ENCODE measurements at regions not wholly inside any gene's neighbourhood (a gene's known extent, or its start where the extent isn't known, plus 50 kb on each side); places are given as distances from the start of the nearest gene placed in this dataset.
"Not testable (repeated sequence)": the region's sequence is repeated elsewhere in the genome, so short reads cannot be mapped to it uniquely, and the experiment has no call there.

DNA sequence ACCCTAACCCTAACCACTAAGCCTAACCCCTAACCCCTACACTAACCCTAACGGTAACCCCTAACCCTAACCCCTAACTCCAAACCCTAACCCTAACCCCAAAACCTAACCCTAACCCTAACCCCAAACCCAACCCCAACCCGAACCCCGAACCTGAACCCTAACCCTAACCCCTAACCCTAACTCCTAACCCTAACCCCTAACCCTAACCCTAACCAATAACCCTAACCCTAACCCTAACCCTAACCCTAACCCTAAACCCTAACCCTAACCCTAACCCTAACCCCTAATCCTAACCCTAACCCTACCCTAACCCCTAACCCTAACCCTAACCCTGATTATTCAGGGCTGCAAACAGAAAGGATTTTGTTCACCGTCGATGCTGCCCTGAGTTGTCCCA is 144.6 kb upstream of the DUSP22 start:
- not testable (repeated sequence) for H3K36me3 ChIP-seq (ENCODE audit: control insufficient read depth in 2 of 2, insufficient read depth in 2 of 2, low read length in 2 of 2); H3K27me3 ChIP-seq (ENCODE audit: control insufficient read depth in 2 of 2, insufficient read depth in 2 of 2, low read length in 2 of 2); H3K27ac ChIP-seq (ENCODE audit: low read depth in 2 of 2, low read length in 2 of 2); H3K4me1 ChIP-seq (ENCODE audit: control insufficient read depth in 2 of 2, insufficient read depth in 2 of 2, low read length in 2 of 2); H3K9ac ChIP-seq (ENCODE audit: low read depth in 1 of 2, low read length in 2 of 2); H3K4me3 ChIP-seq (ENCODE audit: low read length in 2 of 2); H3K9me3 ChIP-seq (ENCODE audit: control insufficient read depth in 2 of 2, low read length in 2 of 2)

DNA sequence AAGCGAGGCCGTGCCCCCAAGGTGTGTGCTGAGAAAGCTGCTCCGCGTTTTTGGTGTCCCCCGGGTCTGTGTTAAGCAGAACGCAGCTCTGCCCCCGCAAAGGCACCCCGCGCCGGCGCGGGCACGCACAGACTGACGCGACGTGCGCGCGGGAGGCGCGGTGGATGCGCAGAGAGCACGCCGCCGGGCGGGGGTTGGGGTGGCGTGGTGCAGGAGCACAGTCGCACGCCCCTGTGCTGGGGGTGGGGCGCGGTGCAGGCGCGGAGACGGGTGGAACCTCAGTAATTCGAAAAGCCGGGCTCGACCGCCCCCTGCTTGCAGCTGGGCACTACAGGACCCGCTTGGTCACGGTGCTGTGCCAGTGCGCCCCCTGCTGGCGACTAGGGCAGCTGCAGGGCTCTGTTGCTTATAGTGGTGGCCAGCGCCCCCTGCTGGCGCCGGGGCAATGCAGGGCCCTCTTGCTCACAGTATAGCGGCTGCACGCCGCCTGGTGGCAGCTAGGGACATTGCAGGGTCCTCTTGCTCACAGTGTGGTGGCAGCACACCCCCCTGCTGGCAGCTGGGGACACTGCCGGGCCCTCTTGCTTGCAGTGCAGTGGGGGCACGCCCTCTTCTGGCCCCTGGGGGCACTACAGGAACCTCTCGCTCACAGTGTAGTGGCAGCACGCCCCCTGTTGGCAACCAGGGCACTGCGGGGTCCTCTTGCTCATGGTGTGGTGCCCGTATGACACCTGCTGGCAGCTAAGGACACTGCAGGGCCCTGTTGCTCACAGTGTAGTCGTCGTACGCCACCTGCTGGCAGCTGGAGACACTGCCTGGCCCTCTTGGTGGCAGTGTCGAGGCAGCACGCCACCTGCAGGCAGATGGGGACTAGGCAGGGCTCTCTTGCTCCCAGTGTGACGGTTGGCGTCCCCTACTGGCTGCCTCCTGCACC is 144.0 kb upstream of the DUSP22 start:
- H3K27ac ChIP-seq (ENCODE audit: low read depth in 2 of 2, low read length in 2 of 2); H3K4me3 ChIP-seq (ENCODE audit: low read length in 2 of 2); H3K9me3 ChIP-seq (ENCODE audit: control insufficient read depth in 2 of 2, low read length in 2 of 2); H3K36me3 ChIP-seq (ENCODE audit: control insufficient read depth in 2 of 2, insufficient read depth in 2 of 2, low read length in 2 of 2); H3K4me1 ChIP-seq (ENCODE audit: control insufficient read depth in 2 of 2, insufficient read depth in 2 of 2, low read length in 2 of 2); H3K9ac ChIP-seq (ENCODE audit: low read depth in 1 of 2, low read length in 2 of 2); H3K27me3 ChIP-seq (ENCODE audit: control insufficient read depth in 2 of 2, insufficient read depth in 2 of 2, low read length in 2 of 2): not testable (repeated sequence)

- H3K36me3 ChIP-seq (ENCODE audit: control insufficient read depth in 2 of 2, insufficient read depth in 2 of 2, low read length in 2 of 2); H3K9me3 ChIP-seq (ENCODE audit: control insufficient read depth in 2 of 2, low read length in 2 of 2); H3K27me3 ChIP-seq (ENCODE audit: control insufficient read depth in 2 of 2, insufficient read depth in 2 of 2, low read length in 2 of 2); H3K4me3 ChIP-seq (ENCODE audit: low read length in 2 of 2); H3K4me1 ChIP-seq (ENCODE audit: control insufficient read depth in 2 of 2, insufficient read depth in 2 of 2, low read length in 2 of 2); H3K9ac ChIP-seq (ENCODE audit: low read depth in 1 of 2, low read length in 2 of 2); H3K27ac ChIP-seq (ENCODE audit: low read depth in 2 of 2, low read length in 2 of 2): not testable (repeated sequence)
Observed at GRCh38 chr6:150147-150546, 142.1 kb upstream of the DUSP22 start.

- not testable (repeated sequence) for H3K9ac ChIP-seq (ENCODE audit: low read depth in 1 of 2, low read length in 2 of 2); H3K9me3 ChIP-seq (ENCODE audit: control insufficient read depth in 2 of 2, low read length in 2 of 2); H3K4me3 ChIP-seq (ENCODE audit: low read length in 2 of 2); H3K27me3 ChIP-seq (ENCODE audit: control insufficient read depth in 2 of 2, insufficient read depth in 2 of 2, low read length in 2 of 2); H3K27ac ChIP-seq (ENCODE audit: low read depth in 2 of 2, low read length in 2 of 2); H3K36me3 ChIP-seq (ENCODE audit: control insufficient read depth in 2 of 2, insufficient read depth in 2 of 2, low read length in 2 of 2); H3K4me1 ChIP-seq (ENCODE audit: control insufficient read depth in 2 of 2, insufficient read depth in 2 of 2, low read length in 2 of 2)
Observed at GRCh38 chr6:152436-152835, 139.9 kb upstream of the DUSP22 start.

DNA sequence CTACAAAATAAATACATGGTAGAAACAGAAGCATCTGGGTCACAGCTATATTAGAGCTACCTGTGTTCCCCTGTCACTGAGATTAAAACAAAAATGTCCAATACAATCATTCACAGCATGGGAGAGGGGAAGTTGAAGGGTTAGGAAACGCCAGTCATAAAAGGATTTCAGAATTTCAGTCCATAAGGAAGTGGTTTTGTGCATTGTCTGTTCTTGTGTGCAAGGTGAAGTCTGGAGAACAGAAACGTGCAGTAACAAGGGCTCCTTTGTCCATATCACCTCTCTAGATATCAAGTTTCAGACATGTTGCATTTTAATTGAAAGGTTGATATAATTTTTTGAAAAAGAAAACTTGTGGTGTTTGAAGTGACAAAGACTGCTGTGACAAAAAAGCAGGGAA is 139.3 kb upstream of the DUSP22 start:
- not testable (repeated sequence) for H3K4me3 ChIP-seq (ENCODE audit: low read length in 2 of 2); H3K27me3 ChIP-seq (ENCODE audit: control insufficient read depth in 2 of 2, insufficient read depth in 2 of 2, low read length in 2 of 2); H3K27ac ChIP-seq (ENCODE audit: low read depth in 2 of 2, low read length in 2 of 2); H3K36me3 ChIP-seq (ENCODE audit: control insufficient read depth in 2 of 2, insufficient read depth in 2 of 2, low read length in 2 of 2); H3K4me1 ChIP-seq (ENCODE audit: control insufficient read depth in 2 of 2, insufficient read depth in 2 of 2, low read length in 2 of 2); H3K9ac ChIP-seq (ENCODE audit: low read depth in 1 of 2, low read length in 2 of 2); H3K9me3 ChIP-seq (ENCODE audit: control insufficient read depth in 2 of 2, low read length in 2 of 2)

DNA sequence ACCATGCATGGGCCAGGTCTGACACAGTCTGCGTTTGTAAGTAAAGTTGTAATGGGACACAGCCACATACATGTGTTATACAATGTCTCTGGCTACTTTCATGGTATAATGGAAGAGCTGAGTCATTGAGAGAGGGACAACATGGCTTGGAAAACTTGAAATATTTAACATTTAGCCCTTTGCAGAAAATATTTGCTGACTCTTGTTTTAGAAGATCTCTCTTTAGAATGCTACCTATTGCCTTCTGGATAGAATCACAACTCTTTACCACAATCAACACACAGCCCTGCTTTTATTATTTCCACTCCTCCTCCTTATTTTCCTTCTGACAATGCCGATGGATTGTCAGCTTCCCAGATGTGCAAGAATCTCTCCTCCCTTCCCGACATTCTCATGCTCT is 138.4 kb upstream of the DUSP22 start:
- not testable (repeated sequence) for H3K27ac ChIP-seq (ENCODE audit: low read depth in 2 of 2, low read length in 2 of 2); H3K4me1 ChIP-seq (ENCODE audit: control insufficient read depth in 2 of 2, insufficient read depth in 2 of 2, low read length in 2 of 2); H3K36me3 ChIP-seq (ENCODE audit: control insufficient read depth in 2 of 2, insufficient read depth in 2 of 2, low read length in 2 of 2); H3K27me3 ChIP-seq (ENCODE audit: control insufficient read depth in 2 of 2, insufficient read depth in 2 of 2, low read length in 2 of 2); H3K9me3 ChIP-seq (ENCODE audit: control insufficient read depth in 2 of 2, low read length in 2 of 2); H3K9ac ChIP-seq (ENCODE audit: low read depth in 1 of 2, low read length in 2 of 2); H3K4me3 ChIP-seq (ENCODE audit: low read length in 2 of 2)

DNA sequence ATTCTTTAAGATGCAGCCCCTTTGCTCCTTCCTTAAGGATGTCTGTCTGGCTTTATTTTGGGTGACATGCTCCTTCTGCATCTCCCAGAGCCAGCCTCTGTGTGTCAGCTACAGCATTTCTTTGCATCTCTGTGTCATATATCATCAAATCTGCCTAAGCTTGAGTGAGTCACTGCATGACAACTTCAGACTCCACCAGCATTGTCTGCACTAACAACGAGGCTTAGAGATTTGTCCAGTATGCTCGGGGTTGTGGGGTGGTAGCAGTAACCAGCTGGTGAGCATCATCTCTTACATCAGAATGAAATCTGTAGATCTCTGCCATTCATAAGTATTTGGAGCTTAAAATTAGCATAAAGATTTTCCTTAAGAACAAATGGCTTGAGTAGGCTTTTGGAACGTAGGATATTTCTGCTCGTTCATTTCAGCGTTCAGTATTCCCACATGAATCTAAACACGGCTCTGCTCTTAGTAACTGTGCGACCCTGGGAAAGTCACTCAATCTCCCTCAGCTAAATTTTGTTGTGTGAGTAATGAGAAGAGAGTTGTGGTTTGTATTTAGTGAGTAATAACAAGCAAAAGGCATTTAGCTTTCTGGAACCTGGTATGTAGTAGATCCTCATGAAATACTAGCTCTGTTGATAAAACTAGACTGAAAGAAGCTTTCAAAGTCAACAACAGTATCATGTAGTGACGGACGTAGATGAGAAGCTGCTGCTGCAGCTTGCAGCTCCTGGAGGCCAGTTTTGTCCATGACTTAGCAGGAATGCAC is 137.8 kb upstream of the DUSP22 start:
- not testable (repeated sequence) for H3K9me3 ChIP-seq (ENCODE audit: control insufficient read depth in 2 of 2, low read length in 2 of 2); H3K4me3 ChIP-seq (ENCODE audit: low read length in 2 of 2); H3K9ac ChIP-seq (ENCODE audit: low read depth in 1 of 2, low read length in 2 of 2); H3K4me1 ChIP-seq (ENCODE audit: control insufficient read depth in 2 of 2, insufficient read depth in 2 of 2, low read length in 2 of 2); H3K36me3 ChIP-seq (ENCODE audit: control insufficient read depth in 2 of 2, insufficient read depth in 2 of 2, low read length in 2 of 2); H3K27ac ChIP-seq (ENCODE audit: low read depth in 2 of 2, low read length in 2 of 2); H3K27me3 ChIP-seq (ENCODE audit: control insufficient read depth in 2 of 2, insufficient read depth in 2 of 2, low read length in 2 of 2)

- Histone ChIP-seq H3K4me1 (ENCODE audit: control insufficient read depth in 2 of 2, insufficient read depth in 2 of 2, low read length in 2 of 2) (no peaks in the 10 kb centered on the region), H3K27me3 (ENCODE audit: control insufficient read depth in 2 of 2, insufficient read depth in 2 of 2, low read length in 2 of 2) (no peaks in the 10 kb centered on the region), H3K9ac (ENCODE audit: low read depth in 1 of 2, low read length in 2 of 2) (no peak overlapping the region), H3K36me3 (ENCODE audit: control insufficient read depth in 2 of 2, insufficient read depth in 2 of 2, low read length in 2 of 2) (no peaks in the 10 kb centered on the region), H3K4me3 (ENCODE audit: low read length in 2 of 2) (no peak overlapping the region), H3K9me3 (ENCODE audit: control insufficient read depth in 2 of 2, low read length in 2 of 2) (no peaks in the 10 kb centered on the region), H3K27ac (ENCODE audit: low read depth in 2 of 2, low read length in 2 of 2) (no peak overlapping the region)
Observed at GRCh38 chr6:156010-156409, 136.3 kb upstream of the DUSP22 start.

DNA sequence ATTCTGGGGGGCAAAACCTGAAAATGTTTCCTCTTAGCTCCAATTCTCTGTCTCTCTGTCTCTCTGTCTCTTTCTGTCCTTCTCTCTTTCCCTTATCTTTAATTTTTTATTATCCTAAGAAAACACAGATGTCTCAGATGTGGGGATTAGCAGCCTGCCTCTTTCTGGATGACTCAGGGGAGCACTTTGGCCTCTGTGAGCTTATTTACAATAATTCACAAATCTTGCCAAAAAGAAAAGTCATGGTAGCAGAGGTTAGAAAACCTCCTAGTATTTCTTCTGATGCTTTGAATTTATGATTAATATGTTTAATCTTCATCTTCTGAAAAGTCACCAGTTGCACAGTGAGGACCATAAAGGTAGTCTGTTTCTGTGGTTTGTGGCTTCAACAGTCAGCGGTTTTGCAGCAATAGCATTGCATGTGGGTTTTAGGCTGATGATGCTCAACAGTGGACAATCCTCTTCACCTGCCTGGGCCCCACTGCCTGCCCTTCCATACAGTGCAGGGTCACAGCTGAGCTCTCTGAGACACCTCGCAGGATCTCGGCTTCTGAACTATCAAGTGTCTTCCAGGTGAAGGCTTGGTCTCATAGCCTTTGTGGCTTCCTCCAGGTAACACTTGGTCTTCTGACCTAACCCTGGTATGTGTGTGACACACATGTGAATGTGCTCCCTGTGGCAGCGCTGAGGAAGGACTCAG is 135.7 kb upstream of the DUSP22 start:
- H3K9me3 ChIP-seq (ENCODE audit: control insufficient read depth in 2 of 2, low read length in 2 of 2); H3K27me3 ChIP-seq (ENCODE audit: control insufficient read depth in 2 of 2, insufficient read depth in 2 of 2, low read length in 2 of 2); H3K4me3 ChIP-seq (ENCODE audit: low read length in 2 of 2); H3K4me1 ChIP-seq (ENCODE audit: control insufficient read depth in 2 of 2, insufficient read depth in 2 of 2, low read length in 2 of 2); H3K36me3 ChIP-seq (ENCODE audit: control insufficient read depth in 2 of 2, insufficient read depth in 2 of 2, low read length in 2 of 2); H3K9ac ChIP-seq (ENCODE audit: low read depth in 1 of 2, low read length in 2 of 2); H3K27ac ChIP-seq (ENCODE audit: low read depth in 2 of 2, low read length in 2 of 2): not testable (repeated sequence)

DNA sequence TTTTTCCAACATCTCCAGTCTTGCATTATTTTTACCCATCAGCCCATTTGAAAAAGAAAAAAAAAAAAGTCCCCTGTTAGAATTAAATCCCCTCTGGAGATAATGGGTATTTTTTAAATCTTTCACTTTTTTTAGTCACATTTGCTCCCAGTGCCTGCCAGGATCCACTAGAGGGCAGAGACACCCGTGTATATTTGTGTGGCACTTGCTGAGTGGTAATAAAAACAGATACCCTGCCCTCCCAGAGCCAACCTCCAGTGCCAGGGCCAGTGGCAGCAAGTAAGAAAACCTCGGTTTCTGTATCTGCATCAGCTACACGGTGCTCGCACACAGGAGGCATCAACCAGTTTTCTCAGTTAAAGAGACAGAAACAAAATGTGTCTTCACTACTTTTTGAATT is 135.1 kb upstream of the DUSP22 start:
- H3K27me3 ChIP-seq (ENCODE audit: control insufficient read depth in 2 of 2, insufficient read depth in 2 of 2, low read length in 2 of 2); H3K9me3 ChIP-seq (ENCODE audit: control insufficient read depth in 2 of 2, low read length in 2 of 2); H3K9ac ChIP-seq (ENCODE audit: low read depth in 1 of 2, low read length in 2 of 2); H3K4me3 ChIP-seq (ENCODE audit: low read length in 2 of 2); H3K27ac ChIP-seq (ENCODE audit: low read depth in 2 of 2, low read length in 2 of 2); H3K4me1 ChIP-seq (ENCODE audit: control insufficient read depth in 2 of 2, insufficient read depth in 2 of 2, low read length in 2 of 2); H3K36me3 ChIP-seq (ENCODE audit: control insufficient read depth in 2 of 2, insufficient read depth in 2 of 2, low read length in 2 of 2): not testable (repeated sequence)
